ENCODE measurements at regions not wholly inside any gene's neighbourhood (a gene's known extent, or its start where the extent isn't known, plus 50 kb on each side); places are given as distances from the start of the nearest gene placed in this dataset.

DNA sequence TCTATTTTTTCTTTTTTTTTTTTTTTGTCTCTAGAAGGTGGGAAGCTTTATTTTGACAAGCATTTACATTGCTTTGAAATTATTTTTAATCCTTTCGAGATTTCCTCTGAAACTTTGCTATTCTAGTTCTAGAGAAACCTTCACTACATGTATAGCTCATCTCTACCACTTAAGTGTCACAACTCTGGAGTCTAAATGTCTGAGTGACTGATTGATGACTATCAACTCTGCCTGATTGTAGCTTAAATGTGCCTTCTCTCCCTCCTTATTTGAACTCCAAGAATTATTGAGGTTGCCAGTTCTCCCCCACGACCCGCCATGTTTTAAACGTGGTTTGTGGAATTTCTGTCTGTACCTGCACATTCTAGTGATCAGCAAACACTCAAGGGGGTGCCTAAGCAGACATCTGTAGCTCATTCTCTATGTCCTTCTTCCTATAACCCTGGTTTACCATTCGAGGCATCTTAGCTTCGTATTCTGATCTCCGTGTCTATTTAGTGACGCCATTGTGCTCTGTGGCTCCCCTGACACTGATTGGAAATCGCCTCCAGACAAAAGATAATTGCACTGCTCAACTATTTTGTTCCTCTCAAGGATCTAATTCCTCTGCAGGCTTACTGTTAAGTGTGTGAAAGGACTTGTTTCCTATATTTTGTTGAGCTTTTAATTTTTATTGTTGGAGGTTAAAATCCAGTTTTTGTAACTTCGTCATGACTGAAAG is 1570.6 kb downstream of the BRINP3 start:
- no peak for DNase-seq

DNA sequence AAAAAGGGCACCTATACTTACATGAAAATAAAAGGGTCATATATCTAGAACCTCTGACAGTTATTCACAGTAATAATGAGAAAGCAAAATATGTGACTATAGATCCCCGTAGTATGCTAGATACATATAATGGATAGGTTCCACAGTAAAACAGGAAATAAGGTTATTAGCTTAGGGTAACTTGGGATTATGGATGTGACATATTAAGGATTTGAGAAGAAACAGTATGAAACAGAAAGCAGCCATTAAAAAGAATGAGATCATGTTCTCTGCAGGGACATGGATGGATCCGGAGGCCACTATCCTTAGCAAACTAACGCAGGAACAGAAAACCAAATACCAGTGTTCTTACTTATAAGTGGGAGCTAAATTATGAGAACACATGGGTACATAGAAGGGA is 1547.3 kb downstream of the BRINP3 start:
- no peak for DNase-seq

DNA sequence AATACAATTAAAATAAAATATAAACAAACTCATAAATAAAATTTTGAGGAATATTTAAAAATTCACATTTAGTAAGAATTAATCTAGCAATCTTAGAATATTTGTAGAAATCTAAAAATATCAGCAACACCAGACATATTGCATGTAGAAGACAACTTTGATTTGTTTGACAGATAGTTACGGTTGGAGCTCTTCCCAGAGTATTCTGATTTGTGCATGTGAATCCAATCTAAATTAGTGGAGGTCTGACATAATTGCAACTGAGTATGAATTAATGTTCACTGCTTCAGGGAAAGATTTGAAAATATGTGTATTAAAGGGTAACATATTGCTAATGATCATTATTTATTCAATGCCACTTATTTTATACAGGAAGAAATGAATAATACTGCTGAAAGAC is 1546.2 kb downstream of the BRINP3 start:
- no peak for DNase-seq

DNA sequence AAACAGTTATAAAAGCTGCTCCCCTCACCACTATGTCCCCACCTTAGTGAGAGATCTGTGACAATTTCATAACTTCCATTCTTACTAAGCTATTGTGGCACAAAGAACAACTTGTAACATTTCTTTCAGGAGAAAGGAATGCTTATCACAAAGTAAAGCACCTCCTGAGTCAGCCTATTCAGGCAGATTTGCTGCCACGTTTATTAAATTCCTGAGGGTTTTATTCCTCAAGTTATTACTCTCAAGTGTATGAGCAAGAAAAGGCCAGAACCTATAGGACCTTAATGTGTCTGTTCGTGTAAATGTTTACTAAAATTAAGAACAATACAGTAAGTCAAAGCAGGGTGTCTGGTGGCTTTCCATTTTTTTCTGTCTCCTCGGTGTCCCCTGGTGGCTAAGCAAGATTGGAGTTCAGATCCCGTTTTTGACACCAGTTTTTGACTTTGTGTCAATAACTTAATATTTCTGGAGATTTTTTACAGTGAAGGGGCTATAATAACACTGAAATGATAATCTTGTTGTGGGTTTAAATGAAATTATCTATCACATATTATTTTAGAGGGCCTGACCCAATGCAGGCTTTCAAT is 1539.6 kb downstream of the BRINP3 start:
- DNase-seq: no peak

GRCh38 chr1:188941986-188942385 is 1535.7 kb downstream of the BRINP3 start:
- DNase-seq: no peak

DNA sequence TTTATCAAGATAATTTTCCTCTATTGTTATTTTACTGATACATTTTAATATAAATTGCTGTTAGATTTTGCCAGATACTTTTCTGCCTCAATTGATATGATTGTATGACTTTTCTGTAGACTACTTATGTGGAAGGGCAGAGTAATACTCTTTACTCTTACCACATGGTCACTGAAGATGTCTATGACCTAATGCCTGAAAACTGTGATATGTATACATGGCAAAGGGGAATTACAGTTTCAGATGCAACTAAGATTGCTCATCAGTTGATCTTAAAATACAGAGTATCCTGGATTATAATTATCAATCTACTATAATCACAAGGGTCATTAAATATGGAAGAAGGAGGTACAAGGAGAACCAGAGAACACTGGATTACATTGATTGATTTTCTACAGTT is 1528.0 kb downstream of the BRINP3 start:
- no peak for DNase-seq

DNA sequence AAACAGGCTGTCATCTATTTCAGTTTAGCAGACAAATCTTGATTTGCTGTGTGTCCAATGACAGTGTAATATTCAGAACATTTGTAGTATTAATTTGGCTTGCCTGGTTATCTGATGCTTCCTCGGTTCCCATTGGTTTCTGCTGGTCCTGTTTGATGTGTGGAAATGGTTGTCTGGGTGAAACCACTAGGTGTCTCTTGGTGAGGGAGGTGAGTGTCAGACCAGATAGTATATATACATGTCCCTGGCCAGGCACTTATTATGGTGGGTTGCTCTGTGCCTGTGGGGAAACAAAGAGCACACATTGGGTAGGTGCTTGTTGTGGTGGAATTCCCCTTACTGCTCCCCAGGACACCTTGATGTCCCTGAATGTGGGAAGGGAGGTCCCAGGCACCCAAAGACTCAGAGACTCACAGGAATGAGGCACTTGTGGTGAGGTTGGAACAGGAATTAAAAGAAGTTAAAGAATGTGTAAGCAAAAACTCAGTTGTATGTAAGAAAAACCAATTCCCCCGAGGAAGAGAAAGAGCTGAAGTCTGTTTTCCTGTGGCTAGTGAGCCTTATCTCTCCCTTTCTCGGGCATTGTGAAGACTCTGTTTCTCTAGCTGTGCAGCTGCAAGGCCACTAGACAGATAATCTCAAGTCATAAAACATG is 1519.1 kb downstream of the BRINP3 start:
- no peak for DNase-seq

GRCh38 chr1:188986745-188987417 is 1490.8 kb downstream of the BRINP3 start:
- no peak for DNase-seq

DNA sequence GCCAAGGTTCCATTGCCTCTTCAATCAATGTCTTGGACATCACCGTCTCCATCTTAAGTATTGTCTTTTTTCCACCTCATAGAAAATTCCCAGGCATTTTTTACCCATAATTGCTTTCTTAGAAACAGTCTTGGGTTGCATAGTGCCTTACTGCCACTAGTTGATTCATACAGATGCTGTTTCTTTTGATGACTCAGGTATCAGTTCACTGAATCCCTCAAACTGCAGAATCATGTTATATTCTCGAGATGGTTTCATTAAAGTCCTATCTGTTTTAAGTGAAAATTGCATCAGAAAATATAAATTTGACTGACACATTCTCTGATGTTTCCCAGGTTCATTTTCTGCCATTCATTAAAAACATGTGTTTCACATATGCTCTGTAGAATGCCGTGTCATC is 1489.1 kb downstream of the BRINP3 start:
- no peak for DNase-seq

- DNase-seq: no peak
These were observed 1486.3 kb downstream of the BRINP3 start for GRCh38 chr1:188991221-188991930.

DNA sequence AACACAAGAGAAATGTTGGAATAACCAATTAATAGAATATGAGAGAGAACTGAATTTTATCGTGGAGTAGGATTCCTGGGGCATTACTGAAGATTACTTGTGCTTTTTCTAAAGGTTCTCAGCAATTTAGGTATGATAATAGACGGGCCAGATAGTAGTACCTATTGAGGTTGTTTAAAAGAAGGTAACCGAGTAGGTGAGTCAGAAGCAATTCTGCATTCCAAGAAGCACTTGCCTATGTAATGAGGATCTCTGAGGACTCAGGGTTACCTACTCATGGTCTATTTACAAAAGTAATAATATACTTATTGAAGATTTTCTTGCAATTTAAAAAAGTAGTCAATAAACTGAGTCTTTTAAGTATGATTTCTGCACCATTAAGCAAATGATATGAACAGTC is 1469.8 kb downstream of the BRINP3 start:
- DNase-seq: no peak

- DNase-seq: no peak
These were observed 1456.1 kb downstream of the BRINP3 start for GRCh38 chr1:189021577-189021976.

DNA sequence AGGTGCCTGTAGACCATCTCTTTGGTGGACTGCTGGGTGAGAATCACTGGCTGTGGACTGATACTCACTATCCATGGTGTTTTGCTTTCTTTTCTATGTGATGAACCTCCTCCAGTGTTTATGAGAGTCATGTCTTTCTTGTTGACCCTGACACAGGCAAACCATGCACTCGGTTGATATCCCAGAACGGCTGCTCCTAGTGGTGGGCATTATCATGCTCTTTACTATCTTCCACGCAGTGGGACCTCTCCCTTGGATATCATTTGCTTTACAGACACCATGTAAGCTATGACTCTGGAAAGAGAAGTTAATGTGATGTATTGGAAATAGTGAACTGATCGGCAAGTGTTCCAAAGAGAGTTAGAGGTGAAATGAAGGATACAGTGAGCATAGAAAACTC is 1455.6 kb downstream of the BRINP3 start:
- DNase-seq: no peak

- DNase-seq: no peak
These were observed 1450.2 kb downstream of the BRINP3 start for GRCh38 chr1:189027512-189027911.

- DNase-seq: no peak
These were observed 1444.5 kb downstream of the BRINP3 start for GRCh38 chr1:189033169-189033568.

- DNase-seq: no peak
These were observed 1441.0 kb downstream of the BRINP3 start for GRCh38 chr1:189036628-189037027.

GRCh38 chr1:189046127-189046526 is 1431.5 kb downstream of the BRINP3 start:
- no peak for DNase-seq

GRCh38 chr1:189084811-189085210 is 1392.9 kb downstream of the BRINP3 start:
- no peak for DNase-seq

- DNase-seq: no peak
These were observed 1373.7 kb downstream of the BRINP3 start for GRCh38 chr1:189103956-189104355.

- no peak for DNase-seq
These were observed 1360.4 kb downstream of the BRINP3 start for GRCh38 chr1:189117072-189117770.

GRCh38 chr1:189121941-189122340 is 1355.7 kb downstream of the BRINP3 start:
- no peak for DNase-seq

DNA sequence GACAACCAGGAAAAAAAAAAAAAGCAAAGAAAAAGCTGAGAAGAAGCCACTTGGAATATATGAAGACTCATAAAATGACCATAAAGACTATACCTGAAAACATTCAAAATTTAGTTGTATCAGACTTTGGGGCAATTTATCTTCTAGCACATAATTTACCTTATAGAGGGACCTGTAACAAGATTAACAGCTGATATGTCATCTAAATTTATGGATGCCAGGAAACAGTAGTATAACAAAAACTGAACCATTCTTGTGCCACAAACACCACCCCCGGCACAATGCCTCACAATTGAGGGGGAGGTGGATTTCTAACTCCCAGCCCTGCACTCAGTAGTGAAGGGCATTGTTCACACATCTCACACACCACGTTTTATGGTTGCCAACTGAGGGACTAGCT is 1352.0 kb downstream of the BRINP3 start:
- DNase-seq: no peak
